Fibroblast of lung (primary cell): ENCODE measurements at regions not wholly inside any gene's neighbourhood (a gene's known extent, or its start where the extent isn't known, plus 50 kb on each side); places are given as distances from the start of the nearest gene placed in this dataset.

Experiments
- DNase-seq, 2 donors: peaks; one replicate each; pipeline versions ENCODE4 v3.0.0 to v3.0.0-alpha.2; 2010; ENCODE audit warnings: low read depth in 2 of 2
- H2AFZ ChIP-seq: 2 replicates; pipeline ENCODE4 v1.5.1; 2012; ENCODE audit warnings: low read length, control low read depth, inconsistent platforms
- H3K27ac ChIP-seq: 2 replicates; pipeline ENCODE4 v1.5.1; 2011; ENCODE audit warnings: low read length, control low read depth; ENCODE audit not compliant: insufficient read depth
- H3K27me3 ChIP-seq: 2 replicates; pipeline ENCODE4 v1.5.1; 2011; ENCODE audit warnings: mild to moderate bottlenecking, low read length; ENCODE audit not compliant: control insufficient read depth, insufficient read depth
- H3K36me3 ChIP-seq: 2 replicates; pipeline ENCODE4 v1.5.1; 2011; ENCODE audit warnings: low read length; ENCODE audit not compliant: control insufficient read depth, insufficient read depth
- H3K4me1 ChIP-seq: 2 replicates; pipeline ENCODE4 v1.5.1; 2011; ENCODE audit warnings: low read length; ENCODE audit not compliant: control insufficient read depth, insufficient read depth; ENCODE audit errors: extremely low read depth
- H3K4me2 ChIP-seq: 2 replicates; pipeline ENCODE4 v1.5.1; 2011; ENCODE audit warnings: low read length, control low read depth; ENCODE audit not compliant: insufficient read depth; ENCODE audit errors: extremely low read depth
- H3K4me3 ChIP-seq, 4 experiments: fragments of 200-600 bp in 1 of 4; sonication (generic) in 1 of 4; replicated peaks in 1 of 4; 2 replicates each; pipeline ENCODE4 v1.5.1; 2011 to 2016; ENCODE audit warnings: low read length in 4 of 4, low read depth in 3 of 4, mild to moderate bottlenecking in 3 of 4, control low read depth in 2 of 4, inconsistent platforms in 1 of 4, mixed read lengths in 1 of 4; ENCODE audit not compliant: insufficient read depth in 1 of 4; ENCODE audit errors: control extremely low read depth in 1 of 4
- H3K79me2 ChIP-seq: 2 replicates; pipeline ENCODE4 v1.5.1; 2012; ENCODE audit warnings: mild to moderate bottlenecking, low read length, inconsistent platforms; ENCODE audit not compliant: control insufficient read depth, insufficient read depth
- H3K9ac ChIP-seq: 2 replicates; pipeline ENCODE4 v1.5.1; 2011; ENCODE audit warnings: mild to moderate bottlenecking, low read length, control low read depth; ENCODE audit not compliant: insufficient read depth
- H3K9me3 ChIP-seq: 2 replicates; pipeline ENCODE4 v1.5.1; 2012; ENCODE audit warnings: low read depth, low read length; ENCODE audit not compliant: control insufficient read depth, insufficient read depth
- H4K20me1 ChIP-seq: 2 replicates; pipeline ENCODE4 v1.5.1; 2011; ENCODE audit warnings: low read length; ENCODE audit not compliant: control insufficient read depth, insufficient read depth; ENCODE audit errors: extremely low read depth
- EZH2 ChIP-seq: IDR thresholded peaks from 2 replicates; pipeline ENCODE4 v1.5.1; 2012; ENCODE audit warnings: low read length, control low read depth, mild to moderate bottlenecking; ENCODE audit errors: missing control alignments
- TF ChIP-seq, protein P1 (sequence below), 2 donors: IDR thresholded peaks in 1 of 2; conservative IDR thresholded peaks in 1 of 2; 1 replicate in 1 of 2; 2 replicates in 1 of 2; pipeline ENCODE4 v1.5.1; 2011 to 2012; ENCODE audit warnings: low read length in 2 of 2, control low read depth in 1 of 2, inconsistent platforms in 1 of 2, low read depth in 1 of 2, mild to moderate bottlenecking in 1 of 2

DNA sequence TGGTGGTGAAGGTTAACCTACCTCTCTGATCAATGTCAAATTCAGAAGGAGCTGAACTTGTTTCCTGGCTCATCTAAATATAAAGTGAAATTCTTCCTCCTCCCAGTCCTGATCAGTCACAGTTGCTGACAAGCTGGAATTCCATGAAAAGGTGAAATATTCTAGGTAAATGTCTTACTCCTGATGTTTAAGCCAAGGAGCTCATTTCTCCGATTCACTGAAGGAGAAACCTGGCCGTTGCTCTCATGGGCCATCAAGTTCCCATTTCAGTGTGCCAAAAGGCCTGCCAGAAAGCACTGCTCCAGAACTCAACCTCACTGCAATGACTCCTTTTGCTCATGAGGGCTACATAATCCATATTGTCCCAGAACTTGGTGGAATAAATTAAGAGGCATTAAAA is 707.5 kb downstream of the GALC start:
- no peaks in the 10 kb centered on the region for H3K36me3 ChIP-seq
- no peak for DNase-seq
- H3K79me2 ChIP-seq = no peaks in the 10 kb centered on the region
- H3K4me1 ChIP-seq = no peaks in the 10 kb centered on the region
- no peak overlapping the region for H3K4me2 ChIP-seq
- no peak overlapping the region for H3K27ac ChIP-seq
- H2AFZ ChIP-seq = no peak overlapping the region
- no peaks in the 10 kb centered on the region for H3K9me3 ChIP-seq
- no peaks in the 10 kb centered on the region for H4K20me1 ChIP-seq
- H3K4me3 ChIP-seq = no peak overlapping the region
- TF ChIP-seq EZH2 = no peak
- TF ChIP-seq, protein P1, sequence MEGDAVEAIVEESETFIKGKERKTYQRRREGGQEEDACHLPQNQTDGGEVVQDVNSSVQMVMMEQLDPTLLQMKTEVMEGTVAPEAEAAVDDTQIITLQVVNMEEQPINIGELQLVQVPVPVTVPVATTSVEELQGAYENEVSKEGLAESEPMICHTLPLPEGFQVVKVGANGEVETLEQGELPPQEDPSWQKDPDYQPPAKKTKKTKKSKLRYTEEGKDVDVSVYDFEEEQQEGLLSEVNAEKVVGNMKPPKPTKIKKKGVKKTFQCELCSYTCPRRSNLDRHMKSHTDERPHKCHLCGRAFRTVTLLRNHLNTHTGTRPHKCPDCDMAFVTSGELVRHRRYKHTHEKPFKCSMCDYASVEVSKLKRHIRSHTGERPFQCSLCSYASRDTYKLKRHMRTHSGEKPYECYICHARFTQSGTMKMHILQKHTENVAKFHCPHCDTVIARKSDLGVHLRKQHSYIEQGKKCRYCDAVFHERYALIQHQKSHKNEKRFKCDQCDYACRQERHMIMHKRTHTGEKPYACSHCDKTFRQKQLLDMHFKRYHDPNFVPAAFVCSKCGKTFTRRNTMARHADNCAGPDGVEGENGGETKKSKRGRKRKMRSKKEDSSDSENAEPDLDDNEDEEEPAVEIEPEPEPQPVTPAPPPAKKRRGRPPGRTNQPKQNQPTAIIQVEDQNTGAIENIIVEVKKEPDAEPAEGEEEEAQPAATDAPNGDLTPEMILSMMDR (conservative IDR thresholded peaks at IDR 0.05 in 1 of 2, IDR thresholded peaks at IDR 0.05 in 1 of 2; ENCODE audit: low read depth in 1 of 2, low read length in 2 of 2) = no peak
- no peak overlapping the region for H3K9ac ChIP-seq
- H3K27me3 ChIP-seq = no peaks in the 10 kb centered on the region

DNA sequence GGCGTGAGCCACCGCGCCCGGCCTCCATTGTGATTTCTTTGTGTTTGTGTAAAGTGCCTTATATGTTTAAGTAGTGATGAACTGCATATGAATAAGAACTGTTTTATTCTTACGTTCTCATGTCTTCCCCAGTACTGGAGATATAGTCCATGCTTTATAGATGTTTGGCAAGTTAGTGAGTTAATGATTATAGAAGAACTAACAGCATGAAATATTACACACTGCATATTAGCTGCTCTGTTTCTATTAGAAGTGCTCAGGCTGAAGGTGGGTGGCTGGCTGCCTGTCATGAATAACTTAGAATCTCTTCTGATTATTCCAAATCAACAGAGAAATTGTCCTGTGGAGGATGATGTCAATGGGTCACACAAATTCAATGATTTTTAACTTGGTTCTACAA is 709.4 kb downstream of the GALC start:
- H3K9me3 ChIP-seq = no peaks in the 10 kb centered on the region
- H3K79me2 ChIP-seq = no peaks in the 10 kb centered on the region
- no peak overlapping the region for H3K4me2 ChIP-seq
- TF ChIP-seq, protein P1 (conservative IDR thresholded peaks at IDR 0.05 in 1 of 2, IDR thresholded peaks at IDR 0.05 in 1 of 2; ENCODE audit: low read depth in 1 of 2, low read length in 2 of 2) = no peak
- no peak for TF ChIP-seq EZH2
- no peak overlapping the region for H3K4me3 ChIP-seq
- no peaks in the 10 kb centered on the region for H3K4me1 ChIP-seq
- no peaks in the 10 kb centered on the region for H3K27me3 ChIP-seq
- no peaks in the 10 kb centered on the region for H3K36me3 ChIP-seq
- H4K20me1 ChIP-seq = no peaks in the 10 kb centered on the region
- H2AFZ ChIP-seq = no peak overlapping the region
- DNase-seq = no peak
- no peak overlapping the region for H3K27ac ChIP-seq
- no peak overlapping the region for H3K9ac ChIP-seq

DNA sequence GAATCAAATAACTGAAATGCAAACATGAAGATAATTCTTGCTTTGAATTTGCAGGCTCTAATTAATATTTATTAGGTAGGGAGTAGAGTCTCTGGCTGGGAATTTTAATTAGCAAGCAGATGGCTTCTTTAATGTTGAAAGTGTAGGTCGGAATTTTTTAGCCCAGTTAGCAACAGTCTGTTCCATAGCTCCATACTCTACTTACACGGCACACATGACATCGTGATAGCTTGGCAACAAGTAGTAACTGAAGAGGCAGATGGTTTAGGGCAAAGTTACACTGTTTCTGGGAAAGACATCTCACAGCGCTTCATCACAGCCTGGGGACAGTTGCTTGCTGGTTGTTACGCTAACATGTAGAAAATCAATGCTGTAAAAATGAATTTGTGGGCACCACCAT is 710.7 kb downstream of the GALC start:
- H2AFZ ChIP-seq = no peak overlapping the region

More for the DNA sequence above, 710.7 kb downstream of the GALC start:
- no peaks in the 10 kb centered on the region for H3K36me3 ChIP-seq
- no peaks in the 10 kb centered on the region for H3K9me3 ChIP-seq
- H4K20me1 ChIP-seq = no peaks in the 10 kb centered on the region
- no peaks in the 10 kb centered on the region for H3K27me3 ChIP-seq
- no peak overlapping the region for H3K27ac ChIP-seq
- no peaks in the 10 kb centered on the region for H3K4me1 ChIP-seq
- H3K4me2 ChIP-seq = no peak overlapping the region
- no peak overlapping the region for H3K4me3 ChIP-seq
- DNase-seq = no peak
- no peaks in the 10 kb centered on the region for H3K79me2 ChIP-seq
- H3K9ac ChIP-seq = no peak overlapping the region
- TF ChIP-seq EZH2 = no peak
- TF ChIP-seq, protein P1 (conservative IDR thresholded peaks at IDR 0.05 in 1 of 2, IDR thresholded peaks at IDR 0.05 in 1 of 2; ENCODE audit: low read depth in 1 of 2, low read length in 2 of 2) = no peak
